HCT116 (cell line): ENCODE measurements at regions not wholly inside any gene's neighbourhood (a gene's known extent, or its start where the extent isn't known, plus 50 kb on each side); places are given as distances from the start of the nearest gene placed in this dataset.

ENCODE experiments used
- ATAC-seq: fragments of 200-7000 bp; cut with Tn5 transposase; 2 replicates; pipeline ENCODE4 v1.9.1; 2020; ENCODE audit warnings: mild to moderate bottlenecking, moderate library complexity
- BruUV-seq: library from RNA; stranded (reverse); fragments of 400-500 nt; replicated peaks from 2 replicates; lab custom pipeline; 2021; lab: Mats Ljungman, UMichigan
- CTCF ChIA-PET: fragments of 300-600 bp; sonication (Branson Sonifier 250); formaldehyde crosslinking; loops from one replicate; lab custom pipeline; 2021; ENCODE audit warnings: antibody characterized with exemption; lab: Charles Lee
- POLR2A ChIA-PET: fragments of 300-600, 350-600 bp; sonication (Branson Sonifier 250); formaldehyde crosslinking; loops from one replicate; lab custom pipeline; 2021; ENCODE audit warnings: antibody characterized with exemption; lab: Charles Lee
- RAD21 ChIA-PET, 2 experiments: fragments of 300-600 bp; sonication (Branson Sonifier 250); formaldehyde crosslinking; loops; one replicate each; lab custom pipeline; 2023; ENCODE audit warnings: low total read pairs in 2 of 2; ENCODE audit not compliant: uncharacterized antibody in 2 of 2, unreplicated experiment in 2 of 2, low non-redundant PET in 1 of 2; lab: Charles Lee
- DNase-seq: peaks from one replicate; pipeline ENCODE4 v3.0.0-alpha.2; 2010; ENCODE audit warnings: low read depth, low spot score
- H2AFZ ChIP-seq: fragments of 200-600 bp; shearing (Covaris generic), sonication (generic); 2 replicates; pipeline ENCODE4 v1.6.1; 2017; ENCODE audit warnings: low read depth, mixed run types, mixed read lengths, antibody characterized with exemption, low read length; ENCODE audit not compliant: poor library complexity, severe bottlenecking
- H3K27ac ChIP-seq: 2 replicates; pipeline ENCODE4 v1.5.1; 2012; ENCODE audit warnings: low read depth, low read length
- H3K27me3 ChIP-seq: fragments of 200-600 bp; sonication (generic); 2 replicates; pipeline ENCODE4 v1.6.1; 2016; ENCODE audit warnings: mixed run types, low read length, mixed read lengths; ENCODE audit not compliant: insufficient read depth
- H3K36me3 ChIP-seq, 2 experiments: fragments of 200-500 bp in 1 of 2; fragments of 200-600 bp in 1 of 2; sonication (Bioruptor generic) in 1 of 2; sonication (generic) in 1 of 2; 2 replicates each; pipeline versions ENCODE4 v1.5.1 to v1.6.1; 2014 to 2016; ENCODE audit warnings: low read length in 2 of 2, inconsistent platforms in 1 of 2, mixed read lengths in 1 of 2, mixed run types in 1 of 2; ENCODE audit not compliant: insufficient read depth in 2 of 2, control insufficient read depth in 1 of 2
- H3K4me1 ChIP-seq, 2 experiments: fragments of 200-600 bp in 1 of 2; sonication (generic) in 1 of 2; 2 replicates each; pipeline versions ENCODE4 v1.5.1 to v1.6.1; 2012 to 2017; ENCODE audit warnings: low read length in 2 of 2, inconsistent platforms in 1 of 2, mild to moderate bottlenecking in 1 of 2, mixed read lengths in 1 of 2, mixed run types in 1 of 2, moderate library complexity in 1 of 2; ENCODE audit not compliant: insufficient read depth in 2 of 2, control insufficient read depth in 1 of 2
- H3K4me2 ChIP-seq: fragments of 200-600 bp; sonication (generic); 2 replicates; pipeline ENCODE4 v1.6.1; 2017; ENCODE audit warnings: mixed run types, low read length, mixed read lengths
- H3K4me3 ChIP-seq, 2 experiments: fragments of 200-600 bp in 1 of 2; sonication (generic) in 1 of 2; replicated peaks in 1 of 2; 2 replicates each; pipeline ENCODE4 v1.5.1; 2011 to 2016; ENCODE audit warnings: low read length in 2 of 2, control low read depth in 1 of 2, low read depth in 1 of 2, mild to moderate bottlenecking in 1 of 2, mixed read lengths in 1 of 2, mixed run types in 1 of 2
- H3K79me2 ChIP-seq: fragments of 200-600 bp; sonication (generic); 2 replicates; pipeline ENCODE4 v1.6.1; 2017; ENCODE audit warnings: mild to moderate bottlenecking, mixed run types, low read length, moderate library complexity, mixed read lengths; ENCODE audit not compliant: insufficient read depth
- H3K9ac ChIP-seq: fragments of 200-600 bp; sonication (generic); 2 replicates; pipeline ENCODE4 v1.6.1; 2016; ENCODE audit warnings: low read length, mixed read lengths
- H3K9me2 ChIP-seq: fragments of 200-600 bp; sonication (generic), shearing (Covaris generic); 2 replicates; pipeline ENCODE4 v1.6.1; 2017; ENCODE audit warnings: mixed run types, mild to moderate bottlenecking, moderate library complexity; ENCODE audit not compliant: insufficient read depth
- H3K9me3 ChIP-seq, 2 experiments: fragments of 200-500 bp in 1 of 2; fragments of 200-600 bp in 1 of 2; sonication (Bioruptor generic) in 1 of 2; sonication (generic) in 1 of 2; 2 replicates each; pipeline ENCODE4 v1.6.1; 2014 to 2017; ENCODE audit warnings: low read length in 2 of 2, mixed read lengths in 2 of 2, inconsistent platforms in 1 of 2, low read depth in 1 of 2, mild to moderate bottlenecking in 1 of 2, mixed run types in 1 of 2, moderate library complexity in 1 of 2; ENCODE audit not compliant: control insufficient read depth in 1 of 2, insufficient read depth in 1 of 2
- H4K20me1 ChIP-seq: fragments of 200-600 bp; sonication (generic), shearing (Covaris generic); 2 replicates; pipeline ENCODE4 v1.6.1; 2017; ENCODE audit warnings: mixed run types, mild to moderate bottlenecking, moderate library complexity; ENCODE audit not compliant: insufficient read depth
- ATF3 ChIP-seq: IDR thresholded peaks from 2 replicates; pipeline ENCODE4 v1.6.1; 2012
- CBX3 ChIP-seq: IDR thresholded peaks from 2 replicates; pipeline ENCODE4 v1.6.1; 2012; ENCODE audit warnings: low read depth
- CTCF ChIP-seq, 3 experiments: fragments of 200-600 bp in 1 of 3; sonication (generic) in 1 of 3; IDR thresholded peaks in 2 of 3; conservative IDR thresholded peaks in 1 of 3; 2 replicates each; pipeline ENCODE4 v1.5.1; 2012 to 2017; ENCODE audit warnings: low read depth in 2 of 3, low read length in 2 of 3, antibody characterized with exemption in 1 of 3, borderline replicate concordance in 1 of 3, control low read depth in 1 of 3, mild to moderate bottlenecking in 1 of 3, mixed read lengths in 1 of 3, mixed run types in 1 of 3, moderate library complexity in 1 of 3; ENCODE audit not compliant: insufficient read depth in 1 of 3
- EGR1 ChIP-seq: IDR thresholded peaks from 2 replicates; pipeline ENCODE4 v1.6.1; 2012; ENCODE audit warnings: low read depth
- EZH2 ChIP-seq: fragments of 200-600 bp; sonication (generic); IDR thresholded peaks from 2 replicates; pipeline ENCODE4 v1.6.1; 2017; ENCODE audit warnings: antibody characterized with exemption, mixed run types
- FOSL1 ChIP-seq: IDR thresholded peaks from 2 replicates; pipeline ENCODE4 v1.6.1; 2012; ENCODE audit warnings: low read depth
- POLR2AphosphoS5 ChIP-seq: IDR thresholded peaks from 2 replicates; pipeline ENCODE4 v1.6.1; 2011; ENCODE audit warnings: mild to moderate bottlenecking, low read depth, low read length, moderate library complexity
- RAD21 ChIP-seq: IDR thresholded peaks from 2 replicates; pipeline ENCODE4 v1.6.1; 2012; ENCODE audit warnings: low read depth, mild to moderate bottlenecking
- TCF7L2 ChIP-seq: IDR thresholded peaks from 2 replicates; pipeline ENCODE4 v1.7.0; 2011; ENCODE audit warnings: borderline replicate concordance, inconsistent platforms; ENCODE audit not compliant: insufficient read depth, insufficient read length; ENCODE audit errors: extremely low read depth
- ZFX ChIP-seq: fragments of 450-650 bp; IDR thresholded peaks from 2 replicates; pipeline ENCODE4 v1.6.1; 2017
- intact Hi-C: fragments of 100-400 bp; cut with micrococcal nuclease; formaldehyde crosslinking; loops from 2 replicates; pipeline ENCODE4 v1.10.0; 2022
- TF ChIP-seq, protein P1 (sequence below): IDR thresholded peaks from 2 replicates; pipeline ENCODE4 v1.6.1; 2011; ENCODE audit warnings: mild to moderate bottlenecking, low read length, moderate library complexity; ENCODE audit not compliant: insufficient replicate concordance; ENCODE audit errors: extremely low read depth

- Histone ChIP-seq H3K36me3 (no peaks in the 10 kb centered on the region), H3K27me3 (peaks cover 34% of the 10 kb centered on the region), H3K9me3 (no peaks in the 10 kb centered on the region), H3K79me2 (no peaks in the 10 kb centered on the region), H3K9me2 (no peaks in the 10 kb centered on the region), H3K4me1 (no peaks in the 10 kb centered on the region), H2AFZ (no peak overlapping the region), H3K4me2 (no peak overlapping the region), H3K4me3 (no peak overlapping the region), H3K27ac (no peak overlapping the region), H3K9ac (no peak overlapping the region), H4K20me1 (no peaks in the 10 kb centered on the region)
- POLR2A ChIA-PET = no interaction called here
- RAD21 ChIA-PET = no interaction called here
- DNase-seq (no peak), ATAC-seq (no peak)
- intact Hi-C loops = no loop called here
- TF ChIP-seq CBX3 (no peak), POLR2AphosphoS5 (no peak), CTCF (IDR thresholded peaks at IDR 0.05 in 2 of 3, conservative IDR thresholded peaks at IDR 0.05 in 1 of 3; ENCODE audit: borderline replicate concordance in 1 of 3, insufficient read depth in 1 of 3, low read depth in 2 of 3, low read length in 2 of 3) (no peak)
- BruUV-seq = no TSS peak
- CTCF ChIA-PET = no interaction called here
Measured at GRCh38 chr9:135310134-135310533, 169.4 kb upstream of the PPP1R26 start.

- no peak for TF ChIP-seq FOSL1
- TF ChIP-seq ZFX = no peak
- no peak for TF ChIP-seq EZH2
- TF ChIP-seq, protein P1, sequence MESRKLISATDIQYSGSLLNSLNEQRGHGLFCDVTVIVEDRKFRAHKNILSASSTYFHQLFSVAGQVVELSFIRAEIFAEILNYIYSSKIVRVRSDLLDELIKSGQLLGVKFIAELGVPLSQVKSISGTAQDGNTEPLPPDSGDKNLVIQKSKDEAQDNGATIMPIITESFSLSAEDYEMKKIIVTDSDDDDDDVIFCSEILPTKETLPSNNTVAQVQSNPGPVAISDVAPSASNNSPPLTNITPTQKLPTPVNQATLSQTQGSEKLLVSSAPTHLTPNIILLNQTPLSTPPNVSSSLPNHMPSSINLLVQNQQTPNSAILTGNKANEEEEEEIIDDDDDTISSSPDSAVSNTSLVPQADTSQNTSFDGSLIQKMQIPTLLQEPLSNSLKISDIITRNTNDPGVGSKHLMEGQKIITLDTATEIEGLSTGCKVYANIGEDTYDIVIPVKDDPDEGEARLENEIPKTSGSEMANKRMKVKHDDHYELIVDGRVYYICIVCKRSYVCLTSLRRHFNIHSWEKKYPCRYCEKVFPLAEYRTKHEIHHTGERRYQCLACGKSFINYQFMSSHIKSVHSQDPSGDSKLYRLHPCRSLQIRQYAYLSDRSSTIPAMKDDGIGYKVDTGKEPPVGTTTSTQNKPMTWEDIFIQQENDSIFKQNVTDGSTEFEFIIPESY = no peak
- TF ChIP-seq TCF7L2 = no peak
- TF ChIP-seq EGR1 = no peak
- TF ChIP-seq RAD21 = no peak
- TF ChIP-seq ATF3 = no peak
- no peak overlapping the region for H3K27ac ChIP-seq
- no TSS peak for BruUV-seq
- H3K4me1 ChIP-seq = no peaks in the 10 kb centered on the region
- ATAC-seq (no peak), DNase-seq (no peak)
- H2AFZ ChIP-seq = no peak overlapping the region
- H3K79me2 ChIP-seq = no peaks in the 10 kb centered on the region
- no peak overlapping the region for H3K4me3 ChIP-seq
- no peaks in the 10 kb centered on the region for H3K36me3 ChIP-seq
- ChIA-PET CTCF (no interaction called here), RAD21 (no interaction called here), POLR2A (no interaction called here)
- no peaks in the 10 kb centered on the region for H3K9me3 ChIP-seq
- no peaks in the 10 kb centered on the region for H4K20me1 ChIP-seq
- no peak overlapping the region for H3K9ac ChIP-seq
- H3K4me2 ChIP-seq = no peak overlapping the region
- no peaks in the 10 kb centered on the region for H3K9me2 ChIP-seq
- intact Hi-C loops = no loop called here
- peaks cover 25% of the 10 kb centered on the region for H3K27me3 ChIP-seq
Measured at GRCh38 chr9:135315572-135315971, 164.0 kb upstream of the PPP1R26 start.
